G401.6 (cell line): ENCODE measurements at regions not wholly inside any gene's neighbourhood (a gene's known extent, or its start where the extent isn't known, plus 50 kb on each side); places are given as distances from the start of the nearest gene placed in this dataset.

Experiments used
- FAIRE-seq: peaks from 2 replicates; lab custom pipeline; 2012; peaks lifted over from hg19 to GRCh38; lab: Jason Lieb, UNC

DNA sequence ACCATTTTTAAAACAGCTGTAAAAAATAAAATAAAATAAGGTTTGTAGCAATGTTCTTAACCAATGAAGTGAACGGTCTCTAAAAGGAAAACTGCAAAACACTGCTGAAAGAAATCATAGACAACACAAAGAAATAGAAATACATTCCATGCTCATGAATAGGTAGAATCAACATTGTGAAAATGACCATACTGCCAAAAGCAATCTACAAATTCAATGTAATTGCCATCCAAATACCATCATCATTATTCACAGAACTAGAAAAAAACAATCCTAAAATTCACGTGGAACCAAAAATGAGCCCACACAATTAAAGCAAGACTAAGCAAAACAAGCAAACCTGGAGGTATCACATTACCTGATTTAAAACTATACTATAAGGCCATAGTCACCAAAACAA is 67.6 kb upstream of the RGMB start:
- no peak for FAIRE-seq

DNA sequence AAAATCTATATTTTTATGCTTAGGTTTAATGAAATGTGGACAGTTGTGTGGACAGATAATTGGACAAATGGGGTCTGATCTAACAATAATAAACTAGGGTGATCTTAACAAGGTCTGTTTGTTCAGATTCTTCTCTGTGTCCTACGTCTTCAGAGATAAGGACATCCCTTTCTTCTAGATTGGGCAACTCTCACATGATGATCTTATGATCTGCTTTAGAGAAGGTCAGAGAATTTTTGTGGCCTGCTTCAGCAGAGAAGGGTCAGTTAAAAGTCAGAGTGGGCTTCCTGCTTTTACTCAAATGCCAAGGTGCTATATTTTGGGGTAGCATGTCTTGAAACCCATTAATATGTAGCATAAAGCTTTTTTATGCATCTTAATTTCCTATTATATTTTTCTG is 63.8 kb upstream of the RGMB start:
- no peak for FAIRE-seq

DNA sequence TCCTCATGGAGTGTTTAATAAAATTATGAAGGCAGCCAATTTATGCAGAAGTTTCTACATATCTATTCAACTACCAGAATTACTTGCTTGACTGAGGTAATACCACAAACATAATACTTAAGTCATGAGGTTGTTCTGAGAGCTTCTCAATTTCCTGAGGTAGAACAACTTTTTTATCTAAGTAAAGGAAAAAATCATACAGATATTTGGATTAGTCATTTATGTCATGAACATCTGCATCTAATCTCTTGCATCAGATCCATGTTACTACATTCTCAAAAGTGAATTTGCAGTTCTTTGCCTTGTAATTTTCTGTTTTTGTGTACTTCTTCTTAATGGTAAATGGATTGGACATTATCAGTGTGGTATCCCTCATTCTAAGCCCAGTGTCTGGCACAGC is 60.4 kb upstream of the RGMB start:
- no peak for FAIRE-seq

DNA sequence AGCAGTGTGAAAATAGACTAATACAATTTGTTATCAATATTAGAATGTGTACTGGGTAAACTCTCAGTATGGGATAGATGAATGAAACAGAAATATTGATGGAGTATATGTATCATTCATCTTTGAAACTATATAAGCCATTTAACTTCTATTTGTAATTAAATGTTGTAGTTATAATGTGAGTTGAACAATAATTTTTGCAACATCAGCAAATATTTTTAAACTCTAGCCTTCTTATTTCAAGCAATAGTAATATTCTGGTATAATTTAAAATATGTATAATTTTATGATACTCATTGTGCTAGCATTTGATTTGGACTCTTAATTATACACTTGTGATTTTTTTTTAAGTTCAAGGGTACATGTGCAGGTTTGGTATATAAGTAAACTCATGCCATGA is 59.6 kb upstream of the RGMB start:
- FAIRE-seq = no peak

DNA sequence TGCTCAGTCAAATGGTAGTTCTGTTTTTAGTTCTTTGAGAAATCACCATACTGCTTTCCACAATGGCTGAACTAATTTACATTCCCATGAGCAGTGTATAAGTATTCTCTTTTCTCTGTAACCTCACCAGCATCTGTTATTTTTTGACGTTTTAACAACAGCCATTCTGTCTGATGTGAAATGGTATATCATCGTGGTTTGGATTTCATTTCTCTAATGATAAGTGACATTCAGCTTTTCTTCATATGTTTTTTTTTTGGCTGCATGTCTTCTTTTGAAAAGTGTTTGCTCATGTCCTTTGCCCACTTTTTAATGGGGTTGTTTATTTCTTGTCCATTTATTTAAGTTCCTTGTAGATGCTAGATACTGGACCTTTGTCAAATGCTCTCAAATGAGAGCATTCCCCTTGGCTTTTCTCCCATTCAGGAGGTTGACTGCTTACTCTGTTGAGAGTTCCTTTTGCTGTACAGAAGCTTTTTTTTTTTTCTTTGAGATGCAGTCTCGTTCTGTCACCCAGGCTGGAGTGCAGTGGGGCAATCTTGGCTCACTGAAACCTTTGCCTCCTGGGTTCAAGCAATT is 58.7 kb upstream of the RGMB start:
- FAIRE-seq = no peak

DNA sequence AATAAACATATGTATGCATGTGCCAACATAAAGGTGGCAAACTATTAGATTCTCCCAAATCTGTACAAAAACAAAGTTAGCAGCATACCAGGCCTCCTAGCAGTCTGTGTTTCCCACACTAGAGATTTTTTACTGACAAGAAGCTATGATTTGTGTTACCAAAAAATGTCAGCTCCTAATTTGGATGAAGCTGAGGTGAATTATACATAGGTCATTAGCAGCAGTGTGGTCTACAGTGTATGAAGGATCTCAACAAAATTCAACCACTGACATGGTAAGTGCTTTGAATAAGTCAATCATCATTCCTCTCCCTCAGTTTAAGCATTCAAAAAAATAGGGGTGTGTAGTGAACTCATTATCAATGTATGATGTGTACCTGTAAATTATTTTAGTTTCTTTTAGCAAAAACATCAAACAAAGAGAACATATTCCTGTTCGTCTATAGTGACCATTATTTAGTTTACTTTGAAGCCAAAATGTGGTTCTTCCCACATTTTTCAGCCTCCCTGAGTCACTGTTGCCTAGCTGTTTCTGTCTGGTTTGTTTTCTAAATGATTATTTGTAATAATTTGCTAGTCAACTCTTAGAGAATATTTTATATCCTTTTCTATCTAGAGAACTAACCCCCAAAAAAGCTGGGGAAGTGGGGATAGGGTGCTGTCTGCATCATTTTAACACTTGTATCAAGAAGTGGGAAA is 52.1 kb upstream of the RGMB start:
- FAIRE-seq = no peak

DNA sequence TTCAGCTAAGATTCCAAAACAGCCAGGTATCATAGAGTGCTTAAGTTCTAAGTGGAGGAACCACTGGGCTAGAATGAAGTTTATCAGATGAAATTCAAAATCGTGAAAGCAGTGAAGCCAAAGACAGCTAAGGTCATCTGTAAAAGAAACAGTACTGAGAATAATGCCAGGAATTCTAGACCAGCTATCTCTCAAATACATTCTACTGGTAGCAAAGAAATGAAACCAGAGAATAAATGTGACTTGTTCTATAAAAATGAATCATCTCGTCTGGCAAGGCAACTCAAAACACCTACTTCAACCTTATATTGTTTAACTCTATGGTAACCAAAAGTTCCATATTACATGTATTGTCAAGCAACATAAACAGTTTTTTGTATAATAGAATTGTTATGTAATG is 51.3 kb upstream of the RGMB start:
- no peak for FAIRE-seq

DNA sequence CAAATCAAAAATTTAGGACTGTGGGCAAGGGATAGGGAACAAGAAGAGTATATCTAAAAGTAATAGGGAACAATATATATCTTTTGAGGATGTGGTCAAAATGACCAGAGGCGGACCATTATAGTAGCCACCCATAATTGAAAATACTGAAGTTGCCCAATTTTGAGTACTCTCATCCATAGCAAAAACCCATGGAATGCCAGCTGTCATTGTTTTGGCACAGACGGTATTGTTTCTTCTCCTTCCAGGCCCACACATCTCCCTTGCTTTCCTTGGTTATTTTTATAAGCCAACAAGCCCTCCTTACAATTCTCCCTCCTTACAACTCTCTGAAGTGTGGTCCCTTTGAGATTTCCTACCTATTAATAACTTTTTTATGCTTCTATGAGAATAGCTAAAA is 50.4 kb upstream of the RGMB start:
- FAIRE-seq = no peak
